Stimulated activated effector memory CD8-positive, alpha-beta T cell treated with anti-CD3 and anti-CD28 coated beads, Interleukin-12 subunit alpha, Interleukin-12 subunit beta, amount 100 ng/mL, for 72 hours (primary cell): ENCODE measurements at regions not wholly inside any gene's neighbourhood (a gene's known extent, or its start where the extent isn't known, plus 50 kb on each side); places are given as distances from the start of the nearest gene placed in this dataset.

Experiments used
- ATAC-seq: fragments of 150-1000 bp; cut with Tn5 transposase; 2 replicates; pipeline ENCODE4 v1.10.0; 2021
- DNase-seq, 2 donors: peaks; one replicate each; pipeline ENCODE4 v3.0.0; 2021 to 2022; ENCODE audit warnings: low spot score in 2 of 2
- H3K27ac Mint-ChIP-seq: one replicate; pipeline ENCODE4 v1.8.0; 2022; ENCODE audit warnings: mild to moderate bottlenecking, mixed read lengths
- H3K36me3 Mint-ChIP-seq: one replicate; pipeline ENCODE4 v1.8.0; 2022; ENCODE audit warnings: mild to moderate bottlenecking, mixed read lengths
- H3K4me1 Mint-ChIP-seq: one replicate; pipeline ENCODE4 v1.8.0; 2022; ENCODE audit warnings: mixed read lengths
- H3K4me3 Mint-ChIP-seq: one replicate; pipeline ENCODE4 v1.8.0; 2022; ENCODE audit warnings: mild to moderate bottlenecking, mixed read lengths
- H3K9me3 Mint-ChIP-seq: one replicate; pipeline ENCODE4 v1.8.0; 2022; ENCODE audit warnings: mixed read lengths

- no peak for ATAC-seq
- DNase-seq = no peak
- no peaks in the 10 kb centered on the region for H3K36me3 Mint-ChIP-seq
Measured at GRCh38 chr5:102596951-102597350, 98.2 kb upstream of the SLCO6A1 start.

GRCh38 chr5:102599289-102599688 lies 100.5 kb upstream of the SLCO6A1 start:
- ATAC-seq = no peak
- Mint-ChIP-seq H3K9me3 (no peaks in the 10 kb centered on the region), H3K4me3 (no peak overlapping the region), H3K36me3 (no peaks in the 10 kb centered on the region), H3K27ac (no peak overlapping the region), H3K4me1 (no peaks in the 10 kb centered on the region)
- DNase-seq = no peak

More at GRCh38 chr5:102596951-102597350, 98.2 kb upstream of the SLCO6A1 start:
- no peak overlapping the region for H3K4me3 Mint-ChIP-seq
- H3K27ac Mint-ChIP-seq = no peak overlapping the region
- peaks cover 3% of the 10 kb centered on the region for H3K9me3 Mint-ChIP-seq
- no peaks in the 10 kb centered on the region for H3K4me1 Mint-ChIP-seq

- Mint-ChIP-seq H3K4me3 (no peak overlapping the region), H3K9me3 (no peaks in the 10 kb centered on the region), H3K4me1 (no peaks in the 10 kb centered on the region), H3K36me3 (no peaks in the 10 kb centered on the region), H3K27ac (no peak overlapping the region)
- DNase-seq = no peak
- ATAC-seq = no peak
Measured at GRCh38 chr5:102600964-102601363, 102.2 kb upstream of the SLCO6A1 start.

GRCh38 chr5:102603670-102604069 lies 104.9 kb upstream of the SLCO6A1 start:
- DNase-seq (no peak), ATAC-seq (no peak)
- no peaks in the 10 kb centered on the region for H3K9me3 Mint-ChIP-seq
- no peak overlapping the region for H3K27ac Mint-ChIP-seq
- H3K36me3 Mint-ChIP-seq = no peaks in the 10 kb centered on the region
- H3K4me1 Mint-ChIP-seq = no peaks in the 10 kb centered on the region
- no peak overlapping the region for H3K4me3 Mint-ChIP-seq

GRCh38 chr5:102608414-102608813 lies 109.6 kb upstream of the SLCO6A1 start:
- ATAC-seq = no peak
- no peaks in the 10 kb centered on the region for H3K36me3 Mint-ChIP-seq
- no peak overlapping the region for H3K27ac Mint-ChIP-seq
- no peak overlapping the region for H3K4me3 Mint-ChIP-seq
- no peaks in the 10 kb centered on the region for H3K9me3 Mint-ChIP-seq
- DNase-seq = no peak
- no peaks in the 10 kb centered on the region for H3K4me1 Mint-ChIP-seq

- Mint-ChIP-seq H3K27ac (no peak overlapping the region), H3K4me3 (no peak overlapping the region), H3K36me3 (no peaks in the 10 kb centered on the region), H3K4me1 (no peaks in the 10 kb centered on the region), H3K9me3 (no peaks in the 10 kb centered on the region)
- DNase-seq (no peak), ATAC-seq (no peak)
Measured at GRCh38 chr5:102611312-102611711, 112.5 kb upstream of the SLCO6A1 start.

- DNase-seq (no peak), ATAC-seq (no peak)
- Mint-ChIP-seq H3K36me3 (no peaks in the 10 kb centered on the region), H3K4me3 (no peak overlapping the region), H3K4me1 (no peaks in the 10 kb centered on the region), H3K27ac (no peak overlapping the region), H3K9me3 (no peaks in the 10 kb centered on the region)
Measured at GRCh38 chr5:102613661-102614060, 114.9 kb upstream of the SLCO6A1 start.

GRCh38 chr5:102617191-102618187 lies 118.7 kb upstream of the SLCO6A1 start:
- DNase-seq = no peak
- no peak for ATAC-seq

GRCh38 chr5:102622262-102622661 lies 123.5 kb upstream of the SLCO6A1 start:
- no peak overlapping the region for H3K27ac Mint-ChIP-seq
- ATAC-seq = no peak
- DNase-seq = no peak
- no peaks in the 10 kb centered on the region for H3K4me1 Mint-ChIP-seq
- H3K36me3 Mint-ChIP-seq = no peaks in the 10 kb centered on the region
- no peaks in the 10 kb centered on the region for H3K9me3 Mint-ChIP-seq
- H3K4me3 Mint-ChIP-seq = no peak overlapping the region

More at GRCh38 chr5:102617191-102618187, 118.7 kb upstream of the SLCO6A1 start:
- Mint-ChIP-seq H3K9me3 (no peaks in the 10 kb centered on the region), H3K36me3 (no peaks in the 10 kb centered on the region), H3K27ac (no peak overlapping the region), H3K4me3 (no peak overlapping the region), H3K4me1 (no peaks in the 10 kb centered on the region)

GRCh38 chr5:102623329-102624065 lies 124.7 kb upstream of the SLCO6A1 start:
- Mint-ChIP-seq H3K36me3 (no peaks in the 10 kb centered on the region), H3K4me1 (no peaks in the 10 kb centered on the region), H3K4me3 (no peak overlapping the region), H3K9me3 (no peaks in the 10 kb centered on the region), H3K27ac (no peak overlapping the region)
- no peak for DNase-seq
- ATAC-seq = no peak

GRCh38 chr5:102624405-102624804 lies 125.6 kb upstream of the SLCO6A1 start:
- no peak for ATAC-seq
- H3K4me3 Mint-ChIP-seq = no peak overlapping the region

GRCh38 chr5:102625468-102625867 lies 126.7 kb upstream of the SLCO6A1 start:
- no peak overlapping the region for H3K4me3 Mint-ChIP-seq
- H3K27ac Mint-ChIP-seq = no peak overlapping the region
- no peaks in the 10 kb centered on the region for H3K4me1 Mint-ChIP-seq
- H3K9me3 Mint-ChIP-seq = no peaks in the 10 kb centered on the region
- DNase-seq (no peak), ATAC-seq (no peak)
- no peaks in the 10 kb centered on the region for H3K36me3 Mint-ChIP-seq

More at GRCh38 chr5:102624405-102624804, 125.6 kb upstream of the SLCO6A1 start:
- H3K36me3 Mint-ChIP-seq = no peaks in the 10 kb centered on the region
- no peaks in the 10 kb centered on the region for H3K9me3 Mint-ChIP-seq
- no peaks in the 10 kb centered on the region for H3K4me1 Mint-ChIP-seq
- DNase-seq = no peak
- no peak overlapping the region for H3K27ac Mint-ChIP-seq

- Mint-ChIP-seq H3K9me3 (no peaks in the 10 kb centered on the region), H3K36me3 (no peaks in the 10 kb centered on the region), H3K4me1 (no peaks in the 10 kb centered on the region), H3K4me3 (no peak overlapping the region), H3K27ac (no peak overlapping the region)
- ATAC-seq (no peak), DNase-seq (no peak)
Measured at GRCh38 chr5:102625928-102626327, 127.1 kb upstream of the SLCO6A1 start.

GRCh38 chr5:102627315-102627714 lies 127.8 kb upstream of the PAM start:
- no peak for DNase-seq
- Mint-ChIP-seq H3K4me1 (no peaks in the 10 kb centered on the region), H3K9me3 (peaks cover 4% of the 10 kb centered on the region), H3K4me3 (no peak overlapping the region), H3K27ac (no peak overlapping the region), H3K36me3 (no peaks in the 10 kb centered on the region)
- no peak for ATAC-seq

GRCh38 chr5:102628441-102629175 lies 126.5 kb upstream of the PAM start:
- ATAC-seq (no peak), DNase-seq (no peak)
- Mint-ChIP-seq H3K9me3 (peaks cover 4% of the 10 kb centered on the region), H3K4me1 (no peaks in the 10 kb centered on the region), H3K4me3 (no peak overlapping the region), H3K27ac (no peak overlapping the region), H3K36me3 (no peaks in the 10 kb centered on the region)
